Mesodermal cell (in vitro differentiated cells): ENCODE measurements at regions not wholly inside any gene's neighbourhood (a gene's known extent, or its start where the extent isn't known, plus 50 kb on each side); places are given as distances from the start of the nearest gene placed in this dataset.
"Not testable (repeated sequence)": the region's sequence is repeated elsewhere in the genome, so short reads cannot be mapped to it uniquely, and the experiment has no call there.

ENCODE experiments used
- H3K27ac ChIP-seq: 2 replicates; pipeline ENCODE4 v1.7.0; 2013; ENCODE audit warnings: mild to moderate bottlenecking, low read depth, low read length, moderate library complexity; ENCODE audit not compliant: severe bottlenecking
- H3K36me3 ChIP-seq: 2 replicates; pipeline ENCODE4 v1.7.1; 2013; ENCODE audit warnings: mild to moderate bottlenecking, low read length, moderate library complexity; ENCODE audit not compliant: control insufficient read depth, insufficient read depth
- H3K4me1 ChIP-seq: one replicate; pipeline ENCODE4 v1.7.1; 2013; ENCODE audit warnings: mild to moderate bottlenecking, low read length; ENCODE audit not compliant: insufficient read depth, control insufficient read depth, poor library complexity, severe bottlenecking
- H3K4me3 ChIP-seq: 2 replicates; pipeline ENCODE4 v1.7.0; 2013; ENCODE audit warnings: low read length, control low read depth, mild to moderate bottlenecking; ENCODE audit not compliant: insufficient read depth, poor library complexity, severe bottlenecking; ENCODE audit errors: extremely low read depth
- H3K9me3 ChIP-seq: 2 replicates; pipeline ENCODE4 v1.7.1; 2013; ENCODE audit warnings: mild to moderate bottlenecking, low read length, moderate library complexity; ENCODE audit not compliant: control insufficient read depth
- WGBS, 2 experiments: methylation state at CpG; one replicate each; pipeline ENCODE4 v1.1.5; 2013; ENCODE audit warnings: missing lambda C conversion rate in 2 of 2; ENCODE audit not compliant: insufficient coverage in 2 of 2; 5-methylcytosine and 5-hydroxymethylcytosine counted together

DNA sequence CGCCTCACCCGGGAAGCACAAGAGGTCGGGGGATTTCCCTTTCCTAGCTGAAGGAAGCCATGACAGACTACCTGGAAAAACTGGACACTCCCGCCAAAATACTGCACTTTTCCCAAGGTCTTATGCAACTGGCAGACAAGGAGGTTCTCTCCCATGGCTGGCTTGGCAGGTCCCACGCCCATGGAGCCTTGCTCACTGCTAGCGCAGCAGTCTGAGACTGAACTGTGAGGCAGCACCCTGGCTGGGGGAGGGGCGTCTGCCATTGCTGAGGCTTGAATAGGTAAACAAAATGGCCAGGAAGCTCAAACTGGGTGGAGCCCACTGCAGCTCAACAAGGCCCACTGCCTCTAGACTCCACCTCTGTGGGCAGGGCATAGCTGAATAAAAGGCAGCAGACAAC lies 92.1 kb downstream of the C4BPA start:
- not testable (repeated sequence) for H3K9me3 ChIP-seq, H3K4me1 ChIP-seq, H3K27ac ChIP-seq, H3K36me3 ChIP-seq, H3K4me3 ChIP-seq
- 90% methylated on average over 5 to 7 of the region's 7 CpGs for WGBS, 2 experiments

DNA sequence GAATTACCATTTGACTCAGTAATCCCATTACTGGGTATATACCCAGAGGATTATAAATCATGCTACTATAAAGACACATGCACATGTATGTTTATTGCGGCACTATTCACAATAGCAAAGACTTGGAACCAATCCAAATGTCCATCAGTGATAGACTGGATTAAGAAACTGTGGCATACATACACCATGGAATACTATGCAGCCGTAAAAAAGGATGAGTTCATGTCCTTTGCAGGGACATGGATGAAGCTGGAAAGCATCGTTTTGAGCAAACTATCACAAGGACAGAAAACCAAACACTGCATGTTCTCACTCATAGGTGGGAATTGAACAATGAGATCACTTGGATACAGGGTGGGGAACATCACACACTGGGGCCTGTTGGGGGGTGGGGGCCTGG lies 97.5 kb downstream of the C4BPA start:
- not testable (repeated sequence) for H3K9me3 ChIP-seq, H3K36me3 ChIP-seq, H3K4me1 ChIP-seq, H3K4me3 ChIP-seq, H3K27ac ChIP-seq
- WGBS, 2 experiments = 100% methylated on average over 1 to 2 of the region's 3 CpGs

DNA sequence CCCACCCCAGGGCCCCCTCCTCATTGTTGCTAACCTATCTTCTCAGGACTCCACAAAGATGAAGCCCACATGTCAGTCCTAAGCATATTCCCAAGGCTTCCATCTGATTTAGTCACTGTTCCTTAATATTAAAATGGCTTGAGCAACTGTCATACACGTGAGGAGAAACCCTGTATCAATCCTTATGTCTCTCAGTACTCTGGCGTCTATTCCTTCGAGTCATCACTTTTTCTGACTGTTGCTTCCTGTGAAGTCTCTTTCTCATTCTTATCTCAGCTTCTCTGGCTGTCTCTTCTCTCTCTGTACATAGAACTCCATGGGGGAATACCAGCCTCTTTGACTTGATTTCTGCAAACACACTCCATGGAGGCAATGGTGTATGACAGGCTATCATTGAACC lies 98.4 kb downstream of the C4BPA start:
- Histone ChIP-seq H3K4me1 (no peaks in the 10 kb centered on the region), H3K9me3 (no peaks in the 10 kb centered on the region), H3K27ac (no peak overlapping the region), H3K4me3 (no peak overlapping the region), H3K36me3 (no peaks in the 10 kb centered on the region)
- 80 to 100% methylated on average over 3 of the region's 3 CpGs for WGBS, 2 experiments

DNA sequence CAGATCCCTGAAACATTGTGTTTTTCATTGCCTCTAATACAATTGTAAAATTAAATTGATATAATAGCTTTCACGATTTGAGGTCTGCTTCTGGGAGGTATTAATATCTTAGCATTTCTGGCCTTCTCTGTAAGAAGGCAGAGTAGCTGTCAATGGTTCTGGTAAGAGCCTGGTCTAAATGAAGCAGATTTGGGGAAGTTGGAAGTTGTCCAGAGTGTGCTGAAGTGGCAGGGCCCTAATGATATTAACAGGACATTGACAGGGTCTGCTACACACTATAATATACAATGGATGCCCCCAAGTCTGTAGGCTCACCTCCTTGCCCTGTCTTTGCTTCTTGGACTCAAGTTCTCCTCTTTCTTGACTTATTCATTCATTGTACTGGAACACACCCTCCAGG lies 99.5 kb downstream of the C4BPA start:
- no CpG with 5 or more reads among the region's 1 CpG for WGBS, 2 experiments
- H3K4me1 ChIP-seq = no peaks in the 10 kb centered on the region

DNA sequence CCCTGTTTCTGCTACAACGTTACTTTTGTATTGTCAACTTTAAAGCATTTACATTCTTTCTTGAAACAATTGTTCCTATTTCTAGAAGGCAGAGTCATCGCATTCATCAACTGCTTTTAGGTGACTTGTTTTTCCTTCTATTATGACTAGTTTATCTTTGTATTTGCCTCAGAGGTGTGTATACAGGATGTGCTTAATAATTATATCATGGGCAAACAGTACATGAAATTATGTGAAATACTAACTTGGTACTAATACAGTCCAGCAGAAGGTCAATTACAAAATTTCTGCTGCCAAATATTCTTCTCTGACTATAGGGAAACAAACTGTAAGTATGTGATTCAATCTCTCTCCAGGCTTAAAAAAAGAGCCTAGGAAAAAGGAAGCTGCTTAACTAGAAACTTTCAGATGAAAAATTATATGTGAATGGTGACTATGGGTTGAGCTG lies 101.6 kb downstream of the C4BPA start:
- no peak overlapping the region for H3K4me3 ChIP-seq
- WGBS, 2 experiments = 86 to 100% methylated on average over 1 of the region's 2 CpGs
- H3K27ac ChIP-seq = no peak overlapping the region
- H3K4me1 ChIP-seq = no peaks in the 10 kb centered on the region
- H3K9me3 ChIP-seq = no peaks in the 10 kb centered on the region
- no peaks in the 10 kb centered on the region for H3K36me3 ChIP-seq

More for the DNA sequence above, 99.5 kb downstream of the C4BPA start:
- no peaks in the 10 kb centered on the region for H3K9me3 ChIP-seq
- H3K4me3 ChIP-seq = no peak overlapping the region
- H3K27ac ChIP-seq = no peak overlapping the region
- no peaks in the 10 kb centered on the region for H3K36me3 ChIP-seq

DNA sequence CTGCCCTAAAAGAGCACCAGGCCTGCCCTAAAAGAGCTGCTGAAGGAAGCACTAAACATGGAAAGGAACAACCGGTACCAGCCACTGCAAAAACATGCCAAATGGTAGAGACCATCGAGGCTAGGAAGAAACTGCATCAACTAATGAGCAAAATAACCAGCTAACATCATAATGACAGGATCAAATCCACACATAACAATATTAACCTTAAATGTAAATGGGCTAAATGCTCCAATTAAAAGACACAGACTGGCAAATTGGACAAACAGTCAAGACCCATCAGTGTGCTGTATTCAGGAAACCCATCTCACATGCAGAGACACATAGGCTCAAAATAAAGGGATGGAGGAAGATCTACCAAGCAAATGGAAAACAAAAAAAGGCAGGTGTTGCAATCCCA lies 104.7 kb downstream of the C4BPA start:
- H3K4me3 ChIP-seq, H3K4me1 ChIP-seq, H3K9me3 ChIP-seq, H3K36me3 ChIP-seq, H3K27ac ChIP-seq: not testable (repeated sequence)
- WGBS, 2 experiments = 80% methylated on average over 1 of the region's 2 CpGs; no CpG with 5 or more reads in 1 of the 2 experiments

DNA sequence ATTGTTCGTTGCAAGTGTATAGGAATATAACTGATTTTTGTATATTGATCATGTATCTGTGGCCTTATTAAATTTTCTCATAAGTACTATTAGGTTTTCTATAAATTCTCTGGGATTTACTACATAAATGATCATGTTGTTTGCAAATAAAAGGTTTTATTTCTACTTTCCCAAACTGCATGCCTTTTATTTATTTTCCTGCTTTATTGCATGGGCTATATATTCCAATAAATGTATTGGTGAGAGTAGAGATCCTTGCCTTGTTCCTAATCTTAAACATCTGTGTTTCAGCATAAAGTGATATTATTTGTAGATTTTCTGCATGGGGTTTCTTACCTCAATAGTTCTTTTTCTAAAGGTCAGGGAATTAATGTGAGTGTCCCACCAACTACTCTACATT lies 107.0 kb upstream of the CD55 start:
- H3K36me3 ChIP-seq = no peaks in the 10 kb centered on the region
- peaks cover 13% of the 10 kb centered on the region for H3K9me3 ChIP-seq
- no CpG with 5 or more reads among the region's 1 CpG for WGBS, 2 experiments
- peaks cover 12% of the 10 kb centered on the region for H3K4me1 ChIP-seq
- H3K27ac ChIP-seq = no peak overlapping the region
- no peak overlapping the region for H3K4me3 ChIP-seq

DNA sequence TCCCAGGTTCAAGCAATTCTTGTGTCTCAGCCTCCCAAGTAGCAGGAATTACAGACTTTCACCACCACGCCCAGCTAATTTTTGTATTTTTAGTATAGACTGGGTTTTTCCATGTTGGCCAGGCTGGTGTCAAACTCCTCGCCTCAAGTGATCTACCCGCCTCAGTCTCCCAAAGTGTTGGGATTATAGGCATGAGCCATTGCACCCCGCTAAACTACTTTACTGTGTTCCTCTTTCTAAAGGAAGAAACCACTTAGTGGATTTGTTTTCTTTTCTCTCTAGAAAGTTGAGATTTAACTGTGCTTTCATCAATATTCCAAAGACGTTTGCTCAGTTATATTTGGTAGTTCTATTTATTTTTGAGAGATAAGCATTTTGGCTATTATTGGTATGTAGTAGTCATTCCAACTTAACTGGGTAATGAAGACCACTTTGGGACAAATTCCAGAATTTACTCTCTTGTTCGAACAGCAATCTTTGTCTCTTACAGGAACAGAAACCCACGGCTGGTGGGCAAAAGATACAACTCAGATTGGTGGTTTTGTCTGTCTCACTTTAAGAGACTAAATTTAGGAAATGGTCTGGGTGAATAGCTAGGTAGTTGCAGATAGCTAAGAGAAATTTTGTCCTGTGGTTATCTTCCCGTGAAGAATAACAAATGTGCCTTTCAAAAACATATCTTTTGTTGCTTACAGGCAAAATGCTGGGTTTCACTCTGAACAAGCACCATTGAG lies 103.5 kb upstream of the CD55 start:
- 90 to 100% methylated on average over 2 to 5 of the region's 8 CpGs for WGBS, 2 experiments
- H3K4me3 ChIP-seq = no peak overlapping the region
- no peak overlapping the region for H3K27ac ChIP-seq
- peaks cover 12% of the 10 kb centered on the region for H3K4me1 ChIP-seq
- H3K36me3 ChIP-seq = no peaks in the 10 kb centered on the region
- H3K9me3 ChIP-seq = peaks cover 12% of the 10 kb centered on the region

DNA sequence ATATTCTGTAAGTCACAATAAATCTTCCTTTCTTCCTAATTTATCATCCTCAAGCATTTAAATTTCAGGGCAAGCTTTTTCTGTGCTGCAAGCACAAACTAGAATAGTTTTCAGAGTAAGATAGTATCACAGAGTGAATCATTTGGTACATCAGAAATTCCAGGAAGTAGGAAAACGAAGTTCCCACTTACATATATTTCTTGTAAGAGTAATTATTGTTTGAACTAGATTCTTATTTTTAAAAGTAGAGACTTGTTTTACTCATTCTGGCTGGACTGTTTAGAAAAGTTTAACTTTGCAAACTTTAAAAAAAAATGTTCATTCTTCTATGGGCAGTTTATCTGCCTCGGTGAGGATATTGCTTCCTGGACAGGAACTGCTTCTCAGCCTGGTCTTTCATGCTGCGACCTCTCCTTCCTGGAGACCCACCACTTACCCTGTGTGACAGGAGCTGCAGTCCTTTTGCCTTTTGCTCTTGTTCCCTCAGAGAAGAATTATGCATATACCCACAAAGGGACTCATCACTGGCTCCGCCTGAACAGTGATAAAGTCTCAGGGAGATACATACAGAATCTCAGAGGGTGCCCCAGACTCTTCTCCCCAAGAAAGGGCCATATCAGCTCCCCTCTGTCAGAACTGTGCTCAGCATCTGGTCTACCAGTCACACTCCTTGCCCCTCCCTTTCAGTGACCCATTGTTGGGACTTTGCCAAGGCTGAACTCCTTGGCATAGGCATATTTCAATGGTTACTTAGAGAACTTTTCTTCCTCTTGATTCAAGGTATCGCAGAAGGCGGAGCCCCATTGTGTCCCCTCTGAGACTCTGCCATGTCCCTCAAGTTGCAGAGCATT lies 102.7 kb upstream of the CD55 start:
- Histone ChIP-seq H3K4me3 (no peak overlapping the region), H3K27ac (peak overlapping the region; percentile 10), H3K36me3 (no peaks in the 10 kb centered on the region), H3K4me1 (peaks cover 12% of the 10 kb centered on the region), H3K9me3 (peaks cover 9% of the 10 kb centered on the region)
- WGBS, 2 experiments = 88 to 92% methylated on average over 3 of the region's 6 CpGs

DNA sequence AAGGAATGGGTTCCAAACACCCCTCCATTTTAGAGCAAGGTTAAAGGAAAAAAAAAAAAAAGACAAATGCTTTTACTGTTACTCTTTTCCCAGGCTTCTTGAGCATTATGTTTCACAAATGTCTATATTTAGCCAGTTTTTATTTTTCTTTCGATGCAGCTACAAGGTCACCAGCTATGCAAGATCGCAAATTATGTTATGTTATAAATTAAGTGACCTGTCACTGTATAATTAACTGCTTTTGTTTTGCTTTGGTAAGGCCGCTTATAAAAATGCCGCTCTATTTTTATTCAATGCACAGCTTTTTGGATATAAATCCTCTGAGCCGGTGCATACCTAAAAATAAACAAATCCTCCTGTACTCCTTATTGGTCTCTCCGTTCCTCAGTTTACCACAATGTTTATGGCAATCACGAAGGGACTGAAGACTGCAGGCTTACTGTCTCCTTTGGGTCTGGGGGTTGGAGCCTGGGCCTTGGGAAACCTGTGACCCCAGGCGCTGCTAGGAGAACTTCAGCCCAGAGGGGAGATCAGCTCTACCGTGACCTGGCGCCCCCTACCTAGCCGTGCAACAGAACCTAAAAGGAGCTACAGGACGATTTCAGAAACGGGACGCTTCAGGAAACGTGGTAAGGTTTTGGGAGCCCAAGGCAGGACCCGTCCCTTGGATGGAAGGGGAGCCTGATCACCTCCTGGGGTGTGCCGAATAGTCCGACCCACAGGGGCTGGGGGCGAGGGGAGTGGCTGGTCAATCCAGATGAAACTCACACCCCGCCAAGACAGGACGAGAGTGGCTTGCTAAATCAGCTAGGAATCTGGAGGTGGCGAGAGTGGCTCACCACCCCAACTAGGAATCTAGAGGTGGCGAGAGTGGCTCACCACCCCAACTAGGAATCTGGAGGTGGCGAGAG lies 101.2 kb upstream of the CD55 start:
- no peaks in the 10 kb centered on the region for H3K36me3 ChIP-seq
- 92 to 95% methylated on average over 12 to 18 of the region's 24 CpGs for WGBS, 2 experiments
- peaks cover 12% of the 10 kb centered on the region for H3K4me1 ChIP-seq
- H3K4me3 ChIP-seq = no peak overlapping the region
- no peak overlapping the region for H3K27ac ChIP-seq
- no peaks in the 10 kb centered on the region for H3K9me3 ChIP-seq
